A204.1 (cell line): ENCODE measurements at regions not wholly inside any gene's neighbourhood (a gene's known extent, or its start where the extent isn't known, plus 50 kb on each side); places are given as distances from the start of the nearest gene placed in this dataset.

Experiments
- FAIRE-seq: peaks from 2 replicates; lab custom pipeline; 2012; peaks lifted over from hg19 to GRCh38; lab: Jason Lieb, UNC

DNA sequence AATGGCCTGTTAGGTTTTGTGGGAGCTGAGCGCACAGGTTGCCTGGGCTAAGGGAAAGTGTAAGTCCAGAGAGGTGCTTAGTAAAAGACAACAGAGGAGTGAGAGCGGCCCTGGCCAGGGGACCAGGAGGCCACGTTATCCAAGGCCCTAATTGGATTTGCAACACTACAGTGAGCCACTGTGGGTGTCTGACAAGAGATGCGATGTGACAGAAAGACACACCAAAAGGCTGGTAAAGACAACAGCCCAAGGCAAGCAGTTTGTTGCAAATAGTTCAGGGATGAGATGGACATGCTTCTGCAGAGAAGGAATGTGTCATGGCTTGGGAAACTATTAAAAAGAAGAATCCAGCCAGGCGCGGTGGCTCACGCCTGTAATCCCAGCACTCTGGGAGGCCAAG lies 162.7 kb upstream of the KIT start:
- no peak for FAIRE-seq

DNA sequence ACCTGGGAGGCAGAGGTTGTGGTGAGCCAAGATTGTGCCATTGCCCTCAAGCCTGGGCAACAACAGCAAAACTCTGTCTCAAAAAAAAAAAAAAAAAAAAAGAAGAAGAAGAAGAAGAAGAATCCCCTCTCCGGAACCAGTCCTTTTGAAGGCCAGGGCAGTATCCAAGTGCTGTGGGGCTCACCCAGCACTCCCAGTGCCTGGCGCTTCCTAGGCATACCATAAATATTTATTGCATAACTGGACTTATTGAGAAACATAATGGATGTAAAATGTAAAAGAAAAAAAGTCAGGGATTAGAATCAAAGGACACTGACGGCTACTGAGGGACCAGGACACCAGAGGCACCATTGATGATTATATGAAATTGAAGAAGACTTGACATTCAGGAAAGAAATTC lies 162.1 kb upstream of the KIT start:
- no peak for FAIRE-seq

DNA sequence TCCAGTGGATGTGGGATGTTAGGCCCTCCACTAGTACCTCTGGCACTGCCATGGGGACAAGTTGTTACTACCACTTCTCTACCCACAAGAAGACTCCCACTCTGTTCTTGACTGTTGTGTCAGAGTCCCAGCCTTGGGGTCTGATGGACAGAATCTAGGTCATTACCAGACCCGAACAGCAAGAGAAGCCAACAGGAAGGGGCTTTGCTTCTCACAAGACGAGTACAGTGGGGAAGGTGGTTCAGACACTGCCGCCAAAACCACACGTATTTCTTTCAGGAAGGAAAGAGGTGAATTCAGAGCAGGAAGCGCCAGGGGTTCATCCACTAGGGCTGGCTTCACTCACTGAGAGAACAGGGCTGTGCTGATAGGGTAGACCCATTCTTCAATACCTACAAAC lies 161.3 kb upstream of the KIT start:
- no peak for FAIRE-seq

DNA sequence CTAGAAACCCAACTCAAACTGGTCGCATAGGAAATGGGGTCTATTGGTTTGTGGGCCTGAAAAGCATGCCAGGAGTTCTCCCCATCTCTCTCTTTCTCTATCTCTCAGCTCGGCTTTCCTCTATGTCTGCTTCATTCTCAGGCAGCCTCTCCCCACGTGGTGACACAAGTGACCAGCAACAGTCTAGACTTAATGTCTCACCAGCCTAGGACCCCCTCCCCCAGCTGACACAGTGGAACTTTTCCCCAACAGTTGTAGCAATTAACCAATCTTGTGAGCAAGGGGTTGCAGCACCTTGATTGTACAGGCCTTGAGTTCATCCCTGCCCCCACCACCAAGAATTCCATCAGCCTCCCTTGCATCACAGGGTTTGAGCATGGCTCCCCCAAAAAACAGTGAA lies 159.8 kb upstream of the KIT start:
- FAIRE-seq, result no peak

DNA sequence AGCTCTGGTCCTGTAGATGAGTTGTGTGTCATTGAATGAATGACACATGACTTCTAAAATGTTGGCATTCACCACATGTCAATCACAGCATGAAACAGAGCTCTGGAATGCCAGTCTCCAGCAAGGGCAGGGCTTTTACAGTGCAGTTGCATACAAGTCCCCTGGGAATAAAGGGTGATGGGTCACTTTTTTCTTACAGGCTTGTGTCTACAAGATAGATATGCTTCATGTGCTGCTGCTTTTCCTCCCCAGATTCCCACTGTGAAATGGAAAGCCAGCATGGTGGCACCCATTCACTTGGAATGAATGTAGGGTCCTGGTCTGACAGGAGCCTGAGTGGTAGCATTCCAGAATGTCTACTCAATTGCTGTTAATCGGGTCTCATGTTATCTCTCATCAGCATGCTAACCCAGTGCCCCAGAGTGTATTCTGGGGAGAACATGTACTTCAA lies 159.1 kb upstream of the KIT start:
- FAIRE-seq, result no peak

DNA sequence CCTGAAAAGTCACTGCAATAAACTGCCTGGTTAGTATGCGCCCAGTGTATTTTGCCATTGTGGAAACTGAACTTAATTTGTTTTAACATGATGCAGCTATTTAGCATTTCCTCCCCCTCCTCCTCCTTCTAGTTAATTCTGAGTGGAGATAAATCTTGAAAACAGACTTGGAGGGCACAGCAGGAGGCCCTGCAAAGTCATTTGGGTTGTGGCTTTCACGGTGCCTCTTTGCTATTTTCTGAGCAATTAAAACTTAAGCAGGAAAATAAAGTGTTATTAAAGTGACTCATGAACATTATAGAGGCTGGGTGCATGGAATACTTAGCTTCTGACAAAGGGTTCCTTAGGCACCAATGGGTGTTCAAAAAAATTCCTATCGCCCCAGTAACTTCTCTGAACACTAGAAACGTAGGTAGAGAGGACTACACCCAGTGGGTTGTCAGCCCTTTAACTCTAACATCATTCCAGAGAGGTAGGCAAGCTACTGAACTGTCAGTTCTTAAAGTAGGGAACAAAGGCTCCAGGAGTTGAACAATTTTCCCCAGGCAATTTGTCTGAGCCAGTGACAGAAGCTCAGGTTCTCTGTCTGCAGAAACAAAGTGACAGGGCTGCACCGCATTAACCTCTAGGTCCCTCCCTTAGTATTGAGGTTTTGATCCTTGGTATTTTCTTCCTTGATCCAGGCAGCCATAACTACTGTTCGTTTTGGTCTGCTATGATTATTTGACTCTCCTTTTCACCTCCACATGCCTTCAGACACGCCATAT lies 158.3 kb upstream of the KIT start:
- no peak for FAIRE-seq

DNA sequence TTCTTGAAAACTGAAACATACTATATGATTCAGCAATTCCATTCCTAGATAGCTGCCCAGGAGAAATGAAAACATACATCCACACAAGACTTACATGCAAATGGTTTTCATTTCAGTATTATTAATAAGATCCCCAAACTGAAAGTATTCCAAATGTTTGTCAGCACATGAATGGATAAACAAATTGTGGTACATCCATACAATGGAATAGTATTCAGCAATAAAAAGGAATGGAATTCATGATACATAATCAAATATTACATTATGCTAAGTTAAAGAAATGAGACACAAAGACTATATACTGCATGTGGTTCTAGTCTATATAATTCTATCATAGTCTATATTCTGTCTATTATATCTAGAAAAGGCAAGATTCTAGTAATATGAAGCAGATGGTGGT lies 152.4 kb upstream of the KIT start:
- FAIRE-seq, result no peak

DNA sequence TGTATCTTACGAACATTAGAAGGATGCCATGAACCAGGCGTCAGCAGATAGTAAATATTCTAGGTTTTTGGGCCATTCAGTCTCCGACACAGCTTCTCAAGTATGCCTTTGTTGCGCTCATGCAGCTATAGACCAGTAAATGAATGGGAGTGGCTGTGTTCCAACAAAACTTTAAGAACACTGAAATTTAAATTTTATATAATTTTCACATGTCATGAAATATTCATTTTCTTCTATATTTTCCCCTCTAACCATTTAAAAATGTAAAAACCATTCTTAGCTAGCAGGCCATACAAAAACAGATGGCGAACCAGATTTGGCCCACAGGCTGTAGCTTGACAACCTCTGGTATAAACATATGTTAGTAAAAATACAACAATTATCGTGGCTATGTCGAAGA lies 151.8 kb upstream of the KIT start:
- FAIRE-seq, result no peak

DNA sequence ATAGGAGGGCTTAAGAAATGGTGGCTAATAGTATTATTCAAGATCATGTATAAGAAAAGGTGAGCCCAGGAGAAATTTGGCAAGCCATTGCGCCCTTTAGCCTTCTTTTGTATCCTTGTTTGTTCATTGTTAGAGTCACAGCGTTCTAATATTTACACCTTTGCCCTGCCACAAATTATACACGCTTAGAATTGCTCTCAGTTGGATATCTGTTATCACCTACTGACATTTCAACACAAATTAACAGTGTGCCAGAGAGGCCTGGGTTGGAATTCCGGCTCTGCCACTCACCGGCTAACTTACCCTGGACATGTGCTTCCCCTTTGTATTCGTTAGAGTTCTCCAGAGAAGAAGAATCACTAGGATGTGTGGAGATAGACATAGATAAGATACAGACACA lies 148.7 kb upstream of the KIT start:
- FAIRE-seq, result no peak

DNA sequence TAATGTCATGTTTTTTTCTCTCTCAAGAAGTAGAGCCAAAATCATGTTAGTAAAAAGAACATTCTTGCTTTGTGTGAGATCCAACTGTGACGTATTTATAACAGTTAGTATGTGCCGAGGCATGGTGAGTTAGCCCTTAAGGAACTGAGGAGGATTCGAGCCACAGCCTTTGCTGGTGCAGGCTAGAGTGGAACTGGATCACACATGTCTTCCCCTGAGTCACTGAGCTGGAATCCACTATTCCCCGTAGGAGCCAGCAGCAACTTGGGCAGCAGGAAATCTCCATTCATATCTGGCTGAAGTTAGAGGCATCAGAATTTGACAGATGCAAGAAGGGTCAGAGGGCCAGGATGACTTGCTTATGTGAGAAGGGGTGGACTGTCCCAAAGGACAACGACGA lies 144.6 kb upstream of the KIT start:
- no peak for FAIRE-seq

DNA sequence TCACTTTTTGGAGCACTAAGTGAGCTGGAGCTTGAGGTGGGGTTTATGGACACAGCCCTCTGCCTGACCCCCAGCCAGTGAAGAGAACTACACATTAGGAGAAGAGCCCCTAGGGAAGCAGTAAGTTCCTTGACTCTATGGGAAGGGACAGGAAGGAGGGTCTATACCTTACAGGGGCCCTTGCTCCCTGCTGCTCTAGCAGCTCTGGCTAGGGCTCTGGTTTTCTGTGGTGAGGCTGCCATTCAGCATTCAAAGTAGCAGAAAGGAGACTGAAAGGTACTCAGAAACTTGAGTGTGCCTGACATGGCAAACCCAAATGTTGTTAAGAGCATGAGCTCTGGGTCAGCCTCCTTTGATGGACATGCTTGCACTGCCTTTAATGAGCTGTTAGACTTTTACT lies 144.0 kb upstream of the KIT start:
- no peak for FAIRE-seq

DNA sequence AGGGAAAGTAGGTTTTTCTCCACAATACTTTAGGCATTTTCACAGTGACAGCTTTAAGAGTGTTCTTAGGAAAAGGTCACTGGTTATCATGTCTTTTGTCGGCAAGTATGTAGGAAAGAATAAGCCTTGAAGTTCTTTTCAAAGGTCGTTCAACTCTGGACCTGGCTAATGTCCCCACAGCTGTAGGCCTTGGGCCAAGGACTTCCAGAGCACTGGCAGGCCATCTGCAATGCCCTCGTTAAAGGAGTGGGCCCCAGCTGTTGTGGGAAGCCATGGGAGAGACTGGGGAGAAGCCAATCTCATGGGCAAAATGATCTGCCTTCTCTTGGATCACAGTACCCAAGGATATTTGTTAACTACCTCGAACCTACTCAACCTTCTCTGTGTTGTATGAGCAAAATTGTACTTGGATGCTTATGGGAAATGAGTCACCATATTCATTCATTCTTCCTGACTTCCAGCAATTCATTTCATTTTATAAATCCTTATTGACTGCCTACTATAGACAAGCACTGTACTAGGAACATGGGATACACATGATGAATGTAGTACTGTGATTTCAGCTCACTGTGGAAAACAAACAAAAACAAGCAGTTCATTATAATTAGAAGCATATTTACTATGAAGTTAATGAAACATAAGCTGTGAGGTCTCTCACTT lies 141.1 kb upstream of the KIT start:
- no peak for FAIRE-seq

DNA sequence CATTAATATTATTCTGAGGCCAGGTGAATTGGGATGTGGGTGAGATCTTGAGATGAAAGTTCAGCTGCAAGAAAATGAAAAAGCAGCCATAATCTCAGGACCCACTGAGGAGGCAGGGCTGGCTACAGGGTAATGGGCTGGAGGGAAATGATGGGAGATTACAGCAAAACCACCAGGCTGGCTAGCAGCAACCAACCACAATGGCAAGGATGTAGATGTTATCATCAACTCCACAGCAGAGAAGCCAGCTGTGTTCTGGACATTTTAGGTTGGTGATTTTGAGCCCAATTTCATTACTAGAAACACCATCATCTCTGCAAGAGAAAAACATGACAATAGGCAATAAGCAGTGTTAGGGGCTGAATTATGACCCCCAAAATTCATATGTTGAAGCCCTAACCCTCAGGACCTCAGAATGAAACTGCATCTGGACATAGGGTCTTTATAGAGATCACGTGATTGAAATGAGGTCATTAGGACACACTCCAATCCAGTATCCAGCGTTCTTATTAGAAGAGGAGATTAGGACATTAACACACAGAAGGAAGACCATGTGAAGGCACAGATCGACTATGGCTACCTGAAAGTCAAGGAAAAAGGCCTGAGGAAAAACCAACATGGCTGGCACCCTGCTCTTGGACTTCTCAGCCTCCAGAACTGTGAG lies 139.8 kb upstream of the KIT start:
- no peak for FAIRE-seq

DNA sequence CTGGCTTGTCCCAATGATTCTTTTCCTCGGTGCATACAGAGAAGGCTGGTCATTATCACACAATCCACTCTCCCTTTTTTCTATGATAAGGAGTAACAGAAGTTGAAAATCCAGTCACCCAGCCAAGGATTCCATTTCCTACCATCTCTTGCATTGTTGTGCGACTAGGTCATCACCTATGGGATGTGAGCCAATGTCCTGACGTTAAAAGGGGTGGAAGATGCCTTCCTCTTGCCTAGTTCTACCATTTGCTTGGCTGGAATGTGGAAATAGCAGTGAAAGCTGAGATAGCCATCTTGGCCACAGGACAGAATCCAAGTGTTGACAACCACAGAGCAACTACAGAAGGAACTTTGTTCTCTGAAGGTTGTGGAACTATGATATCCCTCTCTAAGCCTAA lies 132.2 kb upstream of the KIT start:
- no peak for FAIRE-seq

DNA sequence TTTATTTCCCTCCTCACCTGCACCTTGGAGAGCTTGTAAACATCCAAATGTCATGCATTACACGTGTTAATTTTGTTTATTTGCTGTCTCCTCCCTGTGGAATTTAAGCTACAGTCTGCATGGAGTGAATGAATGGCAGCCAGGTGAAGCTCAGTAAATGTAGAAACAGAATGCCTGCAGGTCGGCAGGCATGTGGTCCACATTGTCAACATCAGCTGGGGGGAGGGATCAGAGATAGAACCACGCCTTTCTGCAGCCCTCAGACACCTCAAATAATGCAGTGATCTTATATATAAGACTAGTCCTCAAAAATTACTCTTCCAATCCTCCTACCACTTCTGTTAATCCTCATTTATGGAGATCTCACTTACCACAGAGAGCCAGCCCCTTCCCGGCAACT lies 131.2 kb upstream of the KIT start:
- no peak for FAIRE-seq

DNA sequence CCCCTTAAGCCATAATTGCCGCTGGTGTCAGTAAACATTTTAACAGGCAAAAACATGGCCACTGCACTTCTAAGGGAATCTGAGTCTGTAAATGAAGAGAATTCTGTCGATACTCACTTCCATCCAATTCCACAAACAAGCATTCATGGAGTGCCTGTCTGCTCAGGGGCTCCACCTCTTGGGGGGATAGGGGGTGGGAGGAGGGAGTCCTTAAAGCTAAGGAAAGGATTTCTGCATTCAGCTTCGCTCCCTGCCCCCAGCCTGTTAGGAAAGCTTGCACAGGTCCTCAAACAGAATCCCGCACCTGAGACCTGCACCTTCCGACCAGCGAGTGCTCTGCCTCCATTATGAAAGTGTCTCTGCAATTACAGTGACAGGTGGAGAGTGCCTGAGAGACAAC lies 130.2 kb upstream of the KIT start:
- FAIRE-seq, result no peak

DNA sequence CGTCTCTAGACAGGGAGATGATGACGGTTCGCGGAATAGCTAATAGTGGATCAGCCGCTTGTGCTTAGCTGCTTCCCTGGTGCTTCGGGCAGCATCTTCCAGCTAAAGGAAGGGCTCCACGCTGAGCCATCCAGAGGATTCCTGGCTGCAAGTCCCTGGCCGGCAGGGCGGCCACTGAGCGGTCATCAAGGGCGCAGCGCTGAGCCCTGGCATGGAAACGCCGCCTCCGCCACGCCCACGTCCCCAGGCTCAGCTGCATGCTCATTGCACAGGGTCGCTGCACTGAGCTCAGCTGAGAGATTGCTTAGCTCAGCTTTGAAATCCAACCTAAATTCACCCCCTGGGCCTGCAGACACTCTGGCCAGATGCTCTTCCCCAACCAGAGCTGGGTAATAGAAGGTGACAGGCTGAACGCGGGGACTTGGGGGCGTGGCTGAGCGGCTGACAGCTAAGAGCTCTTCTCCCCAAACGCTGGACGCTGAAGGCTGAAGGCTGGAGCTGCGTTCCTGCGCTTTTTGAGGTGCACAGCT lies 118.2 kb upstream of the KIT start:
- no peak for FAIRE-seq

DNA sequence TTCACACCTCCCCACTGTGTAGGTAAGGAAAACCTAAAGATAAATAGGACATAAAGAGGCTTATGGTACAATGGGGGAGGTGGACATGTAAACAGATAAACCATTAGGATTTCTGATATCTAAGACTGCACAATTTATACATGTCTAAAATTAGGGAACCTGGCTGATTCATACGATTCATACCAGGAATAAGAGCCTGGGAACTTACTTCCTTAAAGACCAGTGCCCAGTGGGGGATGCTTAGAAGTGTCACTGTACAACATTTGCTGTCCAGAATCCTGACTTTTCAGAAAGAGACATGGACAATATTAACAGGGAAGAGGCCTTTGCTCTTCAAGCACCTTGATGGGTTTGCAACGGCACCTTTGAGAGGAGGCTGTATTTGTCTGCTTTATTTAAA lies 116.8 kb upstream of the KIT start:
- no peak for FAIRE-seq

DNA sequence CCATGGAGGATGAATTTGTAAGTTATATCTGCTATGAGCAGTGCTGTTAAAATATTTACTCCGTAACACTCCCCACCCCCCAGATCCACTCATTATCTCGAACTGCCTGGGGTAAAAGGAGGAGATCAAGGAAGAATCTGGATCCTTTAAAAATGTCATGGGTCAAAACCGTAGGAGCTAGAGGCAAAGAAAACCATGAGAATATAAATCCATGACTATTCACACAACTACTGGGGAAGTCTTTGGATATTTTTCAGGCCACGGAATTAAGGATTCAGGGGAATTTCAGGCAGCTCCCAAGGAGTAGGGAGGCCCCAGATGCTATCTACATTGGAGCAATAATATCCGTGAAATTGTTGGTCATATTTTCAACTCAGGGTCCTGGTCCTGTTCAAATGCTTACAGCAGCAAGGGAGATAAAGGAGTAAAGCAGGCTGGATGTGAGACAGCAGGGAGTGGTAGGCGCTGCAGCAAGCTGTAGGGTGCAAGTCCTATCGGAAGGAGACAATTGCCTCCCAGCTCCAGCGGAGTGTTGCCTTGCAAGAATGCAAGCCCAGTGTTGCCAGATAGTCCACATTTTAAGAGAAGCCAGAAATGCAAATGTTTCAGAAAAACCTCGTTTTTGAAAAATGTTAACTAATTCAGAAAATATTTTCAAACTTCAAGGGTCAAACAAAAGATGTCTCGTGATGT lies 116.2 kb upstream of the KIT start:
- no peak for FAIRE-seq

DNA sequence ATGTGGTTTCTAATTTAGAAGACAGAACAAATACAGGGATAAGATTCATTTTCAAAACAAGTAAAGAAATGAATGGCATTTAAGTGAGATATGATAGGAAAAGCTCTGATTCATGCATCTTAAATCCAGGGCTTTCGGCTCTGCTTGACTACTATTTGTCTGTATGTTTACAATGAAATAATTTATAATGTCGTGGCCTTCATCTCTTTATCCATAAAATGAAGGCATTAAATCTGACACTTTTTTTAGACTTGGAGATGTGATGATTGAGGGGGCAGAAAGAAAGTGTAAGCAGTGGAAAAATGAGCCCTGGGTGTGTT lies 115.7 kb upstream of the KIT start:
- FAIRE-seq, result no peak

DNA sequence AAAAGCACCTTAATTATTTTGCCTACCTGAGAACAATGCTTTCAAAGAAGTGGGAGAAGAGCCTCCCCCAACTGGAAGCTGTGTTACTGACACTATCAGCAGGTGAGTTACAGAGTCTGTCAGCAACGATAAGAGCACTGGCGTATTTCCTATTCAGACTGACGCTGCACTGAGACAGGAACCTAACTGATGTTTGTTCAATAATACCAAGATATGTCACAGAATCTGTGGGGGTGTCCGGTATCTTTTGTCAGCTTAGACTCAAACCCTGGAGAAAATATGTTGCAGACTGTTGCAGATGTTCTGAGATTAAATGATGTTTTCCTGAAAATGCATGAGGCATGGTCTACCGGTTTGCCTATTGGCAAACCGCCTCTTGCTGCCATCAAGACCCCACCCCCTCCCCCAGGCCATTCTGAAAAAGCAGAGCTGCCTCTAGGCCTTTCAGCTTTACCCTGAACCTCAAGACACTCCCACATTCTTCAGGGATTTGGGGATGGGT lies 115.2 kb upstream of the KIT start:
- no peak for FAIRE-seq

DNA sequence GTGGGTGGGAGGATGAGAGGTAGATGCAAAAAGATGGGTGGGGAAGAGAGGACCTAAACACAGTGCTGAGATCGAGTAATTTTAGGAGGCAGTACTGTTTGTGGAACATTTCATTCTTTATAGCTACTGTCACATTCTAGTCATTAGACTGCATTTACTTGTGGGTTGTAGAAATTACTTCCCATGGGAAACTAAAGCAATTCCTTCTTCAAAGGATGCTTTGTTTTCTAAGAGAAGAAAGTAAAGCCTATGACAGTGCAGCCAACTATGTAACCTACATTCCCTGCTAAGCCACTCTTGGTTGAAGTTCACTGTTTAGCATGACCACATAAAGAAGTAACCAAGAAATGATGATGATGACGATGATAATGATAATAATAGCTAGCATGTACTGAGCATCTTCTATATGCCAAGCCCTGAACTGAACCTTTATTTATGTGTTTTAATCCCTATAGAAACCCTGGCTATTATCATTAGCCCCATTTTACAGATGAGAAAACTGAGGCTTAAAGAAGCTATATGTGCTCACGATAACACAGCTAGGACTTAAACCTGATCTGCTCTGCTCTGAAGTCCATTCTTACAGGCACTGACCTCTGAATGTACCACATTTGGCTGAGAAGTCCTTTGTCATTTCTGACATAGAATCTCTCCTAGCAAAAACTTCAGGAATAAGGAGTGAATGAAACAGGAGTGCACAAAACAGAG lies 114.5 kb upstream of the KIT start:
- FAIRE-seq, result no peak
